22Rv1 (cell line): ENCODE measurements at regions not wholly inside any gene's neighbourhood (a gene's known extent, or its start where the extent isn't known, plus 50 kb on each side); places are given as distances from the start of the nearest gene placed in this dataset.

Experiments used
- ZFX ChIP-seq: fragments of 450-650 bp; IDR thresholded peaks from 2 replicates; pipeline ENCODE4 v1.6.1; 2017; ENCODE audit warnings: antibody characterized with exemption, borderline replicate concordance
- TF ChIP-seq, protein P1 (sequence below): fragments of 450-650 bp; IDR thresholded peaks from 2 replicates; pipeline ENCODE4 v1.5.1; 2017; ENCODE audit warnings: mild to moderate bottlenecking

DNA sequence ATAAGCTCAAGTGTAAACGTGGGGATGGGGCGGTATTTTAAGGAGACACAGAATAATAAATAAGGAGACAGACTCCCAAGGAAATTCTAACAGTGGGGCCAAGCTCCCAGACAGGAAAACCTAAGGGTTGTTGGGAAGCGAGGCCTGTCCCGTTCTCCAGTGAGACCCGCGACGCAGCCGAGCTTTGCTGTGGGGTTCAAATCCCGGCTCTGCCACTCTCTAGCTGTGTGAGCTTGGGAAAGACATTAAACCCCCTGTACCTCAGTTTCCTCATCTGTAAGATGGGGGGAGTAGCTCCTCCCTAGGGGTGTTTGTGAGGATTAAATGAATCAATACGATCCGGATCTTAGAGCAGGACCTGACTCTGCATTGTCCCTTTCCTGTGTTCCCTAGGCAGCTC lies 106.8 kb downstream of the TRIM29 start:
- TF ChIP-seq, protein P1, sequence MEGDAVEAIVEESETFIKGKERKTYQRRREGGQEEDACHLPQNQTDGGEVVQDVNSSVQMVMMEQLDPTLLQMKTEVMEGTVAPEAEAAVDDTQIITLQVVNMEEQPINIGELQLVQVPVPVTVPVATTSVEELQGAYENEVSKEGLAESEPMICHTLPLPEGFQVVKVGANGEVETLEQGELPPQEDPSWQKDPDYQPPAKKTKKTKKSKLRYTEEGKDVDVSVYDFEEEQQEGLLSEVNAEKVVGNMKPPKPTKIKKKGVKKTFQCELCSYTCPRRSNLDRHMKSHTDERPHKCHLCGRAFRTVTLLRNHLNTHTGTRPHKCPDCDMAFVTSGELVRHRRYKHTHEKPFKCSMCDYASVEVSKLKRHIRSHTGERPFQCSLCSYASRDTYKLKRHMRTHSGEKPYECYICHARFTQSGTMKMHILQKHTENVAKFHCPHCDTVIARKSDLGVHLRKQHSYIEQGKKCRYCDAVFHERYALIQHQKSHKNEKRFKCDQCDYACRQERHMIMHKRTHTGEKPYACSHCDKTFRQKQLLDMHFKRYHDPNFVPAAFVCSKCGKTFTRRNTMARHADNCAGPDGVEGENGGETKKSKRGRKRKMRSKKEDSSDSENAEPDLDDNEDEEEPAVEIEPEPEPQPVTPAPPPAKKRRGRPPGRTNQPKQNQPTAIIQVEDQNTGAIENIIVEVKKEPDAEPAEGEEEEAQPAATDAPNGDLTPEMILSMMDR: no peak
- no peak for TF ChIP-seq ZFX
